Activated T-helper 17 cell treated with anti-CD3 and anti-CD28 coated beads, Interleukin-2, amount 50 U/mL, for 72 hours (primary cell): ENCODE measurements at regions not wholly inside any gene's neighbourhood (a gene's known extent, or its start where the extent isn't known, plus 50 kb on each side); places are given as distances from the start of the nearest gene placed in this dataset.
A peak's percentile ranks its signal among the peaks of the same experiment; 100 is the strongest.
"Not testable (repeated sequence)": the region's sequence is repeated elsewhere in the genome, so short reads cannot be mapped to it uniquely, and the experiment has no call there.

Experiments used
- ATAC-seq: fragments of 150-1000 bp; cut with Tn5 transposase; replicated peaks from 2 replicates; pipeline ENCODE4 v1.10.0; 2021; ENCODE audit warnings: mild to moderate bottlenecking, moderate library complexity
- H3K27ac Mint-ChIP-seq: one replicate; pipeline ENCODE4 v1.8.0; 2022; ENCODE audit warnings: mixed read lengths
- H3K27me3 Mint-ChIP-seq: one replicate; pipeline ENCODE4 v1.8.0; 2022; ENCODE audit warnings: mixed read lengths
- H3K36me3 Mint-ChIP-seq: one replicate; pipeline ENCODE4 v1.8.0; 2022; ENCODE audit warnings: low read depth, mild to moderate bottlenecking, mixed read lengths
- H3K4me1 Mint-ChIP-seq: one replicate; pipeline ENCODE4 v1.8.0; 2022; ENCODE audit warnings: mixed read lengths
- H3K4me3 Mint-ChIP-seq: one replicate; pipeline ENCODE4 v1.8.0; 2022; ENCODE audit warnings: mild to moderate bottlenecking, mixed read lengths
- H3K9me3 Mint-ChIP-seq: one replicate; pipeline ENCODE4 v1.8.0; 2022; ENCODE audit warnings: mixed read lengths

- no peak for ATAC-seq
- H3K9me3 Mint-ChIP-seq, result no peaks in the 10 kb centered on the region
- H3K27me3 Mint-ChIP-seq, result peaks cover 11% of the 10 kb centered on the region
- H3K4me1 Mint-ChIP-seq, result no peaks in the 10 kb centered on the region
- no peak overlapping the region for H3K4me3 Mint-ChIP-seq
- H3K36me3 Mint-ChIP-seq, result no peaks in the 10 kb centered on the region
- H3K27ac Mint-ChIP-seq, result no peak overlapping the region
Observed at GRCh38 chr7:12493863-12494686, 76.4 kb upstream of the SCIN start.

GRCh38 chr7:12494687-12495024 lies 75.9 kb upstream of the SCIN start:
- H3K9me3 Mint-ChIP-seq, result no peaks in the 10 kb centered on the region
- H3K4me3 Mint-ChIP-seq, result no peak overlapping the region
- no peak overlapping the region for H3K27ac Mint-ChIP-seq
- H3K36me3 Mint-ChIP-seq, result no peaks in the 10 kb centered on the region
- ATAC-seq, result no peak
- no peaks in the 10 kb centered on the region for H3K4me1 Mint-ChIP-seq
- H3K27me3 Mint-ChIP-seq, result peaks cover 12% of the 10 kb centered on the region

- Mint-ChIP-seq H3K27ac (peak overlapping the region; percentile 47), H3K4me3 (peak overlapping the region; percentile 67)
- not testable (repeated sequence) for H3K4me1 Mint-ChIP-seq, H3K9me3 Mint-ChIP-seq, H3K27me3 Mint-ChIP-seq, ATAC-seq, H3K36me3 Mint-ChIP-seq
Observed at GRCh38 chr7:12496901-12497674, 73.4 kb upstream of the SCIN start.

- Mint-ChIP-seq H3K9me3 (no peaks in the 10 kb centered on the region), H3K36me3 (no peaks in the 10 kb centered on the region), H3K4me1 (no peaks in the 10 kb centered on the region), H3K27ac (no peak overlapping the region), H3K27me3 (peaks cover under 1% of the 10 kb centered on the region), H3K4me3 (no peak overlapping the region)
- no peak for ATAC-seq
Observed at GRCh38 chr7:12504149-12504548, 66.4 kb upstream of the SCIN start.

GRCh38 chr7:12508005-12508404 lies 62.5 kb upstream of the SCIN start:
- Mint-ChIP-seq H3K27me3 (no peaks in the 10 kb centered on the region), H3K9me3 (no peaks in the 10 kb centered on the region), H3K4me3 (no peak overlapping the region), H3K27ac (no peak overlapping the region), H3K4me1 (no peaks in the 10 kb centered on the region), H3K36me3 (no peaks in the 10 kb centered on the region)
- no peak for ATAC-seq

GRCh38 chr7:12508554-12508953 lies 62.0 kb upstream of the SCIN start:
- Mint-ChIP-seq H3K36me3 (no peaks in the 10 kb centered on the region), H3K9me3 (no peaks in the 10 kb centered on the region), H3K27me3 (no peaks in the 10 kb centered on the region), H3K4me1 (no peaks in the 10 kb centered on the region), H3K4me3 (no peak overlapping the region), H3K27ac (no peak overlapping the region)
- ATAC-seq, result no peak

GRCh38 chr7:12517451-12517850 lies 53.1 kb upstream of the SCIN start:
- Mint-ChIP-seq H3K4me3 (no peak overlapping the region), H3K27ac (no peak overlapping the region), H3K36me3 (no peaks in the 10 kb centered on the region), H3K9me3 (peaks cover 12% of the 10 kb centered on the region), H3K27me3 (peaks cover 14% of the 10 kb centered on the region), H3K4me1 (no peaks in the 10 kb centered on the region)
- no peak for ATAC-seq

GRCh38 chr7:12518920-12519681 lies 51.4 kb upstream of the SCIN start:
- Mint-ChIP-seq H3K4me1 (no peaks in the 10 kb centered on the region), H3K27me3 (peaks cover 25% of the 10 kb centered on the region), H3K4me3 (no peak overlapping the region), H3K27ac (no peak overlapping the region), H3K9me3 (peaks cover 12% of the 10 kb centered on the region), H3K36me3 (no peaks in the 10 kb centered on the region)
- peak; percentile 37 for ATAC-seq

- Mint-ChIP-seq H3K27ac (no peak overlapping the region), H3K4me1 (no peaks in the 10 kb centered on the region), H3K4me3 (no peak overlapping the region), H3K9me3 (peaks cover 12% of the 10 kb centered on the region), H3K36me3 (no peaks in the 10 kb centered on the region), H3K27me3 (peaks cover 25% of the 10 kb centered on the region)
- no peak for ATAC-seq
Observed at GRCh38 chr7:12519682-12520009, 50.9 kb upstream of the SCIN start.
